AG10803 (cell line): ENCODE measurements at regions not wholly inside any gene's neighbourhood (a gene's known extent, or its start where the extent isn't known, plus 50 kb on each side); places are given as distances from the start of the nearest gene placed in this dataset.

Experiments
- DNase-seq: peaks from one replicate; pipeline ENCODE4 v3.0.0; 2010; ENCODE audit warnings: low read depth
- H3K4me3 ChIP-seq: 2 replicates; pipeline ENCODE4 v1.5.1; 2011; ENCODE audit warnings: mild to moderate bottlenecking, low read length, control low read depth
- TF ChIP-seq, protein P1 (sequence below): conservative IDR thresholded peaks from 2 replicates; pipeline ENCODE4 v1.5.1; 2011; ENCODE audit warnings: mild to moderate bottlenecking, low read length, control low read depth, inconsistent platforms

GRCh38 chr7:41459623-41460261 is 243.1 kb downstream of the INHBA start:
- no peak for DNase-seq
- TF ChIP-seq, protein P1, sequence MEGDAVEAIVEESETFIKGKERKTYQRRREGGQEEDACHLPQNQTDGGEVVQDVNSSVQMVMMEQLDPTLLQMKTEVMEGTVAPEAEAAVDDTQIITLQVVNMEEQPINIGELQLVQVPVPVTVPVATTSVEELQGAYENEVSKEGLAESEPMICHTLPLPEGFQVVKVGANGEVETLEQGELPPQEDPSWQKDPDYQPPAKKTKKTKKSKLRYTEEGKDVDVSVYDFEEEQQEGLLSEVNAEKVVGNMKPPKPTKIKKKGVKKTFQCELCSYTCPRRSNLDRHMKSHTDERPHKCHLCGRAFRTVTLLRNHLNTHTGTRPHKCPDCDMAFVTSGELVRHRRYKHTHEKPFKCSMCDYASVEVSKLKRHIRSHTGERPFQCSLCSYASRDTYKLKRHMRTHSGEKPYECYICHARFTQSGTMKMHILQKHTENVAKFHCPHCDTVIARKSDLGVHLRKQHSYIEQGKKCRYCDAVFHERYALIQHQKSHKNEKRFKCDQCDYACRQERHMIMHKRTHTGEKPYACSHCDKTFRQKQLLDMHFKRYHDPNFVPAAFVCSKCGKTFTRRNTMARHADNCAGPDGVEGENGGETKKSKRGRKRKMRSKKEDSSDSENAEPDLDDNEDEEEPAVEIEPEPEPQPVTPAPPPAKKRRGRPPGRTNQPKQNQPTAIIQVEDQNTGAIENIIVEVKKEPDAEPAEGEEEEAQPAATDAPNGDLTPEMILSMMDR = no peak
- no peak overlapping the region for H3K4me3 ChIP-seq

DNA sequence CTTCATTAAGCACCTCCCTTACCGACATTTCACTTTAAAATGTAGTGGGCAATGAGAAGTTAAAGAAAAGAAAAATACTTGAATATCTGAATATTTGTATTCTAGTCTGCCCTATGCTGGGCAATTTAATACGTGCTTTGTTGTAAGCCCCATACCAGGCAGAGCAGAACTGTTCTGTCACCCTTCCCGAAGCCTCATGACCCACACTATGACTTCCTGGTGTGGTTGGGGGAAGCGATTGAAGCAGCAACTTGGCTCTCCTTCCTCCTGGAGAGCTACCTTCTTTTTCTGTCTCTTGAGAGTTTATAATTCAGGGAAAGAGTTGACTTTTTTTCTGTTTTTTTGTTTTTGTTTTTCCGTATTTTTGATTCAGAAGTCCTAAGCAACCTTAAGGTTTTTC is 243.7 kb downstream of the INHBA start:
- no peak overlapping the region for H3K4me3 ChIP-seq
- DNase-seq = no peak
- TF ChIP-seq, protein P1 = no peak

DNA sequence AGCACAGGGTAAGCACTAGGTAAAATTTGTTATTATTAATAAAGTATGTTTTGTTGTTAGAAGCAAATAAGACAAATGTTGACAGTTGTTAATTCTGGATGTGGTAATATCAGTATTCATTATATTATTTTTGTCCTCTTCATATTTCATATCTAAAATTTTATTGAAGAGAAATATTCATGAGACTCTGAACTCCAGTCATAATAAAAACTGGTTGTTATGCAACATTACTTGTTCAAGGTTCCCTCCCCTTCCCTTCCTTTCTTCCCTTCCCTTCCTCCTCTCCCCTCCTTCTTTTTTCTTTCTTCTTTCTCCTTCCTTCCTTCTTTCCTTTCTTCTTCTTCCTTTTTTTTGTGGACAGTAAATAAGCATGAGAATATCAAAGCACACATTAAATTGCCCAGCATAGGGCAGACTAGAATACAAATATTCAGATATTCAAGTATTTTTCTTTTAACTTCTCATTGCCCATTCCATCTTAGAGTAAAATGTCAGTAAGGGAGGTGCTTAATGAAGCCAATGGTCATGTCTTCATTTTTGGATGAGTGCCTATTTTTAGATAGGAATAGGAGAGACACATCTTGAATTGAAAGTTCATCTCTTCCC is 245.0 kb downstream of the INHBA start:
- DNase-seq = no peak
- no peak overlapping the region for H3K4me3 ChIP-seq
- TF ChIP-seq, protein P1 = no peak

DNA sequence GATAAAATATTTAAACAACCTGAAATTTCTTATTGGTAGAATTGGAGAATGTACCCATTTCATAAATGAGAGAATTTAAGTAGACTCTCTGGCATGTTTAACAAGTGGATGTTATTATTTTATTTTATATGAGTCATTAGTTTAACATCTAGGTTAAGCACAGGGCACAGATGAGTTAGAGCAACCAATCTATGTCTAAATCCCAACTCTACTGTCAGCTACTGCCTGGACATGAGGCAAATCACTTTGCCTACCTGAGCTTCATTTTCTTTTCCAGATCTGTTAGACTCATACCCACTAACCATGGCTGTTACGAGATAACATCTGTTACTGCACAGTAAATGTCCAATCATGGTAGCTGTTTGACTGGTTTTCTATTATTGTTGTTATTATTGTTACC is 251.1 kb downstream of the INHBA start:
- TF ChIP-seq, protein P1 = no peak
- H3K4me3 ChIP-seq = no peak overlapping the region
- DNase-seq = peak; percentile 15

GRCh38 chr7:41449694-41450093 is 253.2 kb downstream of the INHBA start:
- no peak overlapping the region for H3K4me3 ChIP-seq
- no peak for DNase-seq
- TF ChIP-seq, protein P1 = no peak

DNA sequence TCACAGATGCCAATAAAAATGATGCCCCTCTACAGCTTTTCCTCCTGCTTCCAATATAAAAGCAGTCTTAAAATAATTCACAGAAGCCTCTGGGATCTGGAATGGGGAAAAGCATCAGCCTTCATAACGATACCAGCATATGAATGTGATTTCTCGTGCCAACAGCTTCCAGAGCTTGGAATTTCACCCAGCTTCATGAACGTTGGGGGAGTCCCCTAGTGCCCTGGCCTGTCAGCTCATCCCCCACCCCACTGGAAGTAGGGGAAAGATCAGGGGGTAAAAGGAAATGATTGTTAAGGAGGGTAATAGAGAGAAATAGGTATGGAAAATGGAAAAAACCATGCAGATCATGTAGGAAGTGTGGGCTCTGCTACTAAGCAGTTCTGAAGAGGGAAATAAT is 253.6 kb downstream of the INHBA start:
- TF ChIP-seq, protein P1 = no peak
- no peak overlapping the region for H3K4me3 ChIP-seq
- DNase-seq = no peak

DNA sequence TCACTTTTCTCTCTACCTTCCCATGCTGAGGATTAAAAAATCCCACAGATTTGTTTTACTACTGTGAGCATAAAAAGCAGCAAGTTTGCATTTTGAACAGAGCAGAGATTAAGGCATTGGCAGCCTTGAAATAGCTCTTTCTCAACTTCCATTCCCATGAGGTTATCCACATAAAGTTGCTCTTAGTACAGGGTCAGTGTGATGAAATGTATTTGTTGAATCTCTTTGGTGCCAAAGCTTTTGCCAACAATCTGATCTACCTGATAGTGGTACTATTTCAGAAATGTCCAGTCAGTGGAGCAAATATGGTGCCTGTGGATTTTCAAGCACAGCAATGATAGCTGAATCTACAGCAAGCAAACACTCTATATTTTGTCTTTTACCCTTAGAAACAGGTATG is 254.8 kb downstream of the INHBA start:
- no peak overlapping the region for H3K4me3 ChIP-seq
- TF ChIP-seq, protein P1 = no peak
- peak; percentile 62 for DNase-seq
